HEK293 (cell line): ENCODE measurements at regions not wholly inside any gene's neighbourhood (a gene's known extent, or its start where the extent isn't known, plus 50 kb on each side); places are given as distances from the start of the nearest gene placed in this dataset.
A peak's percentile ranks its signal among the peaks of the same experiment; 100 is the strongest.

Experiments used
- HOXC10 ChIP-seq: sonication (generic); formaldehyde crosslinking; IDR thresholded peaks from 2 replicates; pipeline ENCODE4 v1.8.1; 2023; ENCODE audit warnings: mild to moderate bottlenecking, missing genetic modification reagents
- MEIS1 ChIP-seq: sonication (generic); formaldehyde crosslinking; IDR thresholded peaks from 2 replicates; pipeline ENCODE4 v1.8.1; 2022; ENCODE audit warnings: missing genetic modification reagents, mild to moderate bottlenecking, borderline replicate concordance
- ZIC2 ChIP-seq: fragments of 450-650 bp; formaldehyde crosslinking; IDR thresholded peaks from 2 replicates; pipeline ENCODE4 v1.5.1; 2016; ENCODE audit warnings: missing biosample characterization, missing genetic modification characterization
- ZNF112 ChIP-seq: fragments of 450-650 bp; formaldehyde crosslinking; IDR thresholded peaks from 2 replicates; pipeline ENCODE4 v1.5.0; 2017; ENCODE audit warnings: missing biosample characterization, missing genetic modification characterization
- ZNF140 ChIP-seq: fragments of 450-650 bp; formaldehyde crosslinking; IDR thresholded peaks from 2 replicates; pipeline ENCODE4 v1.5.1; 2016; ENCODE audit warnings: missing biosample characterization, missing genetic modification characterization
- ZNF169 ChIP-seq: fragments of 450-650 bp; formaldehyde crosslinking; IDR thresholded peaks from 2 replicates; pipeline ENCODE4 v1.5.1; 2016; ENCODE audit warnings: missing biosample characterization, missing genetic modification characterization
- ZNF175 ChIP-seq: fragments of 450-650 bp; formaldehyde crosslinking; IDR thresholded peaks from 2 replicates; pipeline ENCODE4 v1.5.1; 2016; ENCODE audit warnings: missing biosample characterization, missing genetic modification characterization
- ZNF292 ChIP-seq: fragments of 450-650 bp; formaldehyde crosslinking; IDR thresholded peaks from 2 replicates; pipeline ENCODE4 v1.5.1; 2016; ENCODE audit warnings: low read depth, missing biosample characterization, missing genetic modification characterization, borderline replicate concordance
- ZNF311 ChIP-seq: fragments of 450-650 bp; formaldehyde crosslinking; IDR thresholded peaks from 2 replicates; pipeline ENCODE4 v1.5.1; 2017; ENCODE audit warnings: missing biosample characterization, missing genetic modification characterization, borderline replicate concordance
- ZNF335 ChIP-seq: fragments of 450-650 bp; formaldehyde crosslinking; conservative IDR thresholded peaks from 2 replicates; pipeline ENCODE4 v1.5.1; 2016; ENCODE audit warnings: missing biosample characterization, missing genetic modification characterization
- ZNF341 ChIP-seq: fragments of 450-650 bp; formaldehyde crosslinking; IDR thresholded peaks from 2 replicates; pipeline ENCODE4; 2016; ENCODE audit warnings: low read depth, missing biosample characterization, missing genetic modification characterization
- ZNF433 ChIP-seq: fragments of 450-650 bp; formaldehyde crosslinking; IDR thresholded peaks from 2 replicates; pipeline ENCODE4 v1.5.1; 2016; ENCODE audit warnings: missing biosample characterization, missing genetic modification characterization, low read depth
- ZNF548 ChIP-seq: fragments of 450-650 bp; formaldehyde crosslinking; IDR thresholded peaks from 2 replicates; pipeline ENCODE4 v1.5.1; 2016; ENCODE audit warnings: missing biosample characterization, missing genetic modification characterization
- ZNF707 ChIP-seq: fragments of 450-650 bp; formaldehyde crosslinking; IDR thresholded peaks from 2 replicates; pipeline ENCODE4 v1.5.1; 2016; ENCODE audit warnings: missing biosample characterization, missing genetic modification characterization
- ZNF76 ChIP-seq: fragments of 450-650 bp; formaldehyde crosslinking; IDR thresholded peaks from 2 replicates; pipeline ENCODE4; 2016; ENCODE audit warnings: low read depth, missing biosample characterization, missing genetic modification characterization, borderline replicate concordance
- ZNF791 ChIP-seq: fragments of 450-650 bp; formaldehyde crosslinking; IDR thresholded peaks from 2 replicates; pipeline ENCODE4 v1.5.1; 2016; ENCODE audit warnings: missing biosample characterization, missing genetic modification characterization
- TF ChIP-seq, protein P1 (sequence below): fragments of 450-650 bp; formaldehyde crosslinking; IDR thresholded peaks from 2 replicates; pipeline ENCODE4 v1.5.1; 2016; ENCODE audit warnings: missing biosample characterization, missing genetic modification characterization
- TF ChIP-seq, protein P2 (sequence below): fragments of 450-650 bp; formaldehyde crosslinking; IDR thresholded peaks from 2 replicates; pipeline ENCODE4 v1.5.1; 2016; ENCODE audit warnings: missing biosample characterization, missing genetic modification characterization
- TF ChIP-seq, protein P3 (sequence below): fragments of 450-650 bp; formaldehyde crosslinking; IDR thresholded peaks from 2 replicates; pipeline ENCODE4 v1.5.1; 2016; ENCODE audit warnings: missing biosample characterization, missing genetic modification characterization
- TF ChIP-seq, protein P4 (sequence below): fragments of 450-650 bp; formaldehyde crosslinking; IDR thresholded peaks from 2 replicates; pipeline ENCODE4 v1.5.1; 2017; ENCODE audit warnings: missing biosample characterization, mild to moderate bottlenecking, missing genetic modification characterization, moderate library complexity
- TF ChIP-seq, protein P5 (sequence below): sonication (generic); formaldehyde crosslinking; IDR thresholded peaks from 2 replicates; pipeline ENCODE4 v1.8.1; 2022; ENCODE audit warnings: mild to moderate bottlenecking, moderate library complexity, missing genetic modification reagents
- TF ChIP-seq, protein P6 (sequence below): fragments of 450-650 bp; formaldehyde crosslinking; IDR thresholded peaks from 2 replicates; pipeline ENCODE4 v1.5.1; 2016; ENCODE audit warnings: missing biosample characterization, missing genetic modification characterization
- TF ChIP-seq, protein P7 (sequence below): fragments of 450-650 bp; formaldehyde crosslinking; IDR thresholded peaks from 2 replicates; pipeline ENCODE4 v1.5.1; 2016; ENCODE audit warnings: missing biosample characterization, missing genetic modification characterization

DNA sequence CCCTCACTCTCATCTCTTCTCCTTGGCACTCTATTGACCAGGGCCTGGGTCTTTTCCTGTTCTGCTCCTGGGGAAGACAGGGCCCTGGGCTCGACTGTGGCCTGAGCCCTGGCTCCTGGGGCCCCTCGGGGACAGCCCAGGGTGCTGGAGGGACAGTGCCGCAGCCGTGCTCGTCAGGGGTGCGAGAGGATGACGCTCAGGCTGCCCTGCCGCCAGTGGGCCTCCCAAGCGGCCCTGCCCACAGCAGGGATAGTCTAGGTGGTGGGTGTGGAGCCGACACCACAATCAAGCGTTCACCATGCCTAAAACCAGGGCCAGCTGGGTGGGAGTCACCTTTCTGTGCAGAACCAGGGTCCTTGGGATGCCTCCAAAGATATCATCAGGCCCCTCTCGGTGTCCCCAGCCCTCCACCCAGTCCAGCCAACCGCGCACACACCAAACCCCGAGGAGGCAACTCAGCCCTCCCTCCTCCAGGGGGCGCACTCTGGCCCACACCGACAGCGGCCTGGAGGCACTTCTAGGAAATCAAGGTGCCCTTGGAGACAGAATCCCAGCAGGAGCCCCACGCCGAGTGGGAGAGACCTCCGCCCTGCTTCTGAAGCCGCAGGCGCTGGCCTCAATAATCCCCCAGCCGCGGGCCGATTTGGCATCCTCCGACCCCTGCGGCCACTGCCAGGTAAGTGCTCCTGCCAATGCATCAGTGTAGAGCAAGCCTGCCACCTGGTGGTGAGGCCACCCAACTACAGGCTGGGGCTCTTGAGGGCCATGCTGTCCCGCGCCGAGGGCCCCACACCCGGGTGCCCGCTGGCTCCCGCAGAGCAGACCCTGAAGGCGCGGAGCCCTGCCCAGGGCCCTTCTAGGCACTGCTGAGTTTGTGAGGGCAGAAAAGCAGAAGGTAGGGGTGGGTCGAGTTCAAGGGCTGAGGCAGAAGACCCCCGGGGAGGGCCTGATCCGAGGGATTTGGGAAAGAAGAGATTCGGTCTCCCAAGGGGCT, 496.4 kb downstream of the BUD13 start (continued):
- TF ChIP-seq, protein P1, sequence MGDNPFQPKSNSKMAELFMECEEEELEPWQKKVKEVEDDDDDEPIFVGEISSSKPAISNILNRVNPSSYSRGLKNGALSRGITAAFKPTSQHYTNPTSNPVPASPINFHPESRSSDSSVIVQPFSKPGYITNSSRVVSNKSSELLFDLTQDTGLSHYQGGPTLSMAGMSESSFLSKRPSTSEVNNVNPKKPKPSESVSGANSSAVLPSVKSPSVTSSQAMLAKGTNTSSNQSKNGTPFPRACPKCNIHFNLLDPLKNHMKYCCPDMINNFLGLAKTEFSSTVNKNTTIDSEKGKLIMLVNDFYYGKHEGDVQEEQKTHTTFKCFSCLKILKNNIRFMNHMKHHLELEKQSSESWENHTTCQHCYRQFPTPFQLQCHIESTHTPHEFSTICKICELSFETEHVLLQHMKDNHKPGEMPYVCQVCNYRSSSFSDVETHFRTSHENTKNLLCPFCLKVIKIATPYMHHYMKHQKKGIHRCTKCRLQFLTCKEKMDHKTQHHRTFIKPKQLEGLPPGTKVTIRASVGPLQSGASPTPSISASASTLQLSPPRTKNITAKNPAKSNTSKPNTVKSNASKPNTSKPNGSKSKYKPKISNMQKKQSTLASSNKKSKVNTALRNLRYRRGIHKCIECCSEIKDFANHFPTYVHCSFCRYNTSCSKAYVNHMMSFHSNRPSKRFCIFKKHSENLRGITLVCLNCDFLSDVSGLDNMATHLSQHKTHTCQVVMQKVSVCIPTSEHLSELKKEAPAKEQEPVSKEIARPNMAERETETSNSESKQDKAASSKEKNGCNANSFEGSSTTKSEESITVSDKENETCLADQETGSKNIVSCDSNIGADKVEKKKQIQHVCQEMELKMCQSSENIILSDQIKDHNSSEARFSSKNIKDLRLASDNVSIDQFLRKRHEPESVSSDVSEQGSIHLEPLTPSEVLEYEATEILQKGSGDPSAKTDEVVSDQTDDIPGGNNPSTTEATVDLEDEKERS, result no peak
- TF ChIP-seq ZNF791 (tag by site-specific recombination) (no peak), HOXC10 (0 out of 2 replicates have a peak, but pooled peaks have one; percentile 42), ZNF433 (tag by site-specific recombination) (no peak), ZNF175 (tag by site-specific recombination) (no peak), ZNF335 (tag by site-specific recombination) (peak; percentile 56), ZNF707 (tag by site-specific recombination) (no peak), ZNF292 (no peak), ZNF140 (tag by site-specific recombination) (no peak), ZIC2 (tag by site-specific recombination) (peak; percentile 65), ZNF548 (no peak), ZNF76 (tag by site-specific recombination) (no peak), ZNF169 (tag by site-specific recombination) (no peak), ZNF112 (tag by site-specific recombination) (no peak), MEIS1 (no peak), ZNF341 (tag by site-specific recombination) (no peak), ZNF311 (no peak)
- TF ChIP-seq, protein P2, sequence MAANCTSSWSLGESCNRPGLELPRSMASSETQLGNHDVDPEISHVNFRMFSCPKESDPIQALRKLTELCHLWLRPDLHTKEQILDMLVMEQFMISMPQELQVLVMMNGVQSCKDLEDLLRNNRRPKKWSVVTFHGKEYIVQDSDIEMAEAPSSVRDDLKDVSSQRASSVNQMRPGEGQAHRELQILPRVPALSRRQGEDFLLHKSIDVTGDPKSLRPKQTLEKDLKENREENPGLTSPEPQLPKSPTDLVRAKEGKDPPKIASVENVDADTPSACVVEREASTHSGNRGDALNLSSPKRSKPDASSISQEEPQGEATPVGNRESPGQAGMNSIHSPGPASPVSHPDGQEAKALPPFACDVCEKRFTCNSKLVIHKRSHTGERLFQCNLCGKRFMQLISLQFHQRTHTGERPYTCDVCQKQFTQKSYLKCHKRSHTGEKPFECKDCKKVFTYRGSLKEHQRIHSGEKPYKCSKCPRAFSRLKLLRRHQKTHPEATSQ (tag by site-specific recombination), result no peak; the same call in 1 of the 2 replicates
- TF ChIP-seq, protein P3, sequence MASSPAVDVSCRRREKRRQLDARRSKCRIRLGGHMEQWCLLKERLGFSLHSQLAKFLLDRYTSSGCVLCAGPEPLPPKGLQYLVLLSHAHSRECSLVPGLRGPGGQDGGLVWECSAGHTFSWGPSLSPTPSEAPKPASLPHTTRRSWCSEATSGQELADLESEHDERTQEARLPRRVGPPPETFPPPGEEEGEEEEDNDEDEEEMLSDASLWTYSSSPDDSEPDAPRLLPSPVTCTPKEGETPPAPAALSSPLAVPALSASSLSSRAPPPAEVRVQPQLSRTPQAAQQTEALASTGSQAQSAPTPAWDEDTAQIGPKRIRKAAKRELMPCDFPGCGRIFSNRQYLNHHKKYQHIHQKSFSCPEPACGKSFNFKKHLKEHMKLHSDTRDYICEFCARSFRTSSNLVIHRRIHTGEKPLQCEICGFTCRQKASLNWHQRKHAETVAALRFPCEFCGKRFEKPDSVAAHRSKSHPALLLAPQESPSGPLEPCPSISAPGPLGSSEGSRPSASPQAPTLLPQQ, result peak; percentile 70
- TF ChIP-seq, protein P4, sequence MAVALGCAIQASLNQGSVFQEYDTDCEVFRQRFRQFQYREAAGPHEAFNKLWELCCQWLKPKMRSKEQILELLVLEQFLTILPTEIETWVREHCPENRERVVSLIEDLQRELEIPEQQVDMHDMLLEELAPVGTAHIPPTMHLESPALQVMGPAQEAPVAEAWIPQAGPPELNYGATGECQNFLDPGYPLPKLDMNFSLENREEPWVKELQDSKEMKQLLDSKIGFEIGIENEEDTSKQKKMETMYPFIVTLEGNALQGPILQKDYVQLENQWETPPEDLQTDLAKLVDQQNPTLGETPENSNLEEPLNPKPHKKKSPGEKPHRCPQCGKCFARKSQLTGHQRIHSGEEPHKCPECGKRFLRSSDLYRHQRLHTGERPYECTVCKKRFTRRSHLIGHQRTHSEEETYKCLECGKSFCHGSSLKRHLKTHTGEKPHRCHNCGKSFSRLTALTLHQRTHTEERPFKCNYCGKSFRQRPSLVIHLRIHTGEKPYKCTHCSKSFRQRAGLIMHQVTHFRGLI (tag by site-specific recombination), result no peak
- TF ChIP-seq, protein P5, sequence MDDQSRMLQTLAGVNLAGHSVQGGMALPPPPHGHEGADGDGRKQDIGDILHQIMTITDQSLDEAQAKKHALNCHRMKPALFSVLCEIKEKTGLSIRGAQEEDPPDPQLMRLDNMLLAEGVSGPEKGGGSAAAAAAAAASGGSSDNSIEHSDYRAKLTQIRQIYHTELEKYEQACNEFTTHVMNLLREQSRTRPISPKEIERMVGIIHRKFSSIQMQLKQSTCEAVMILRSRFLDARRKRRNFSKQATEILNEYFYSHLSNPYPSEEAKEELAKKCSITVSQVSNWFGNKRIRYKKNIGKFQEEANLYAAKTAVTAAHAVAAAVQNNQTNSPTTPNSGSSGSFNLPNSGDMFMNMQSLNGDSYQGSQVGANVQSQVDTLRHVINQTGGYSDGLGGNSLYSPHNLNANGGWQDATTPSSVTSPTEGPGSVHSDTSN (CRISPR knock-in tag), result 0 out of 2 replicates have a peak, but pooled peaks have one; percentile 62
- TF ChIP-seq, protein P6, sequence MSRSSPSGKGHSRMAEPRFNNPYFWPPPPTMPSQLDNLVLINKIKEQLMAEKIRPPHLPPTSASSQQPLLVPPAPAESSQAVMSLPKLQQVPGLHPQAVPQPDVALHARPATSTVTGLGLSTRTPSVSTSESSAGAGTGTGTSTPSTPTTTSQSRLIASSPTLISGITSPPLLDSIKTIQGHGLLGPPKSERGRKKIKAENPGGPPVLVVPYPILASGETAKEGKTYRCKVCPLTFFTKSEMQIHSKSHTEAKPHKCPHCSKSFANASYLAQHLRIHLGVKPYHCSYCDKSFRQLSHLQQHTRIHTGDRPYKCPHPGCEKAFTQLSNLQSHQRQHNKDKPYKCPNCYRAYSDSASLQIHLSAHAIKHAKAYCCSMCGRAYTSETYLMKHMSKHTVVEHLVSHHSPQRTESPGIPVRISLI, result no peak
- TF ChIP-seq, protein P7, sequence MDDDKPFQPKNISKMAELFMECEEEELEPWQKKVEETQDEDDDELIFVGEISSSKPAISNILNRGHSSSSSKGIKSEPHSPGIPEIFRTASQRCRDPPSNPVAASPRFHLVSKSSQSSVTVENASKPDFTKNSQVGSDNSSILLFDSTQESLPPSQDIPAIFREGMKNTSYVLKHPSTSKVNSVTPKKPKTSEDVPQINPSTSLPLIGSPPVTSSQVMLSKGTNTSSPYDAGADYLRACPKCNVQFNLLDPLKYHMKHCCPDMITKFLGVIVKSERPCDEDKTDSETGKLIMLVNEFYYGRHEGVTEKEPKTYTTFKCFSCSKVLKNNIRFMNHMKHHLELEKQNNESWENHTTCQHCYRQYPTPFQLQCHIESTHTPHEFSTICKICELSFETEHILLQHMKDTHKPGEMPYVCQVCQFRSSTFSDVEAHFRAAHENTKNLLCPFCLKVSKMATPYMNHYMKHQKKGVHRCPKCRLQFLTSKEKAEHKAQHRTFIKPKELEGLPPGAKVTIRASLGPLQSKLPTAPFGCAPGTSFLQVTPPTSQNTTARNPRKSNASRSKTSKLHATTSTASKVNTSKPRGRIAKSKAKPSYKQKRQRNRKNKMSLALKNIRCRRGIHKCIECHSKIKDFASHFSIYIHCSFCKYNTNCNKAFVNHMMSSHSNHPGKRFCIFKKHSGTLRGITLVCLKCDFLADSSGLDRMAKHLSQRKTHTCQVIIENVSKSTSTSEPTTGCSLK (tag by site-specific recombination), result no peak
